Fibroblast of lung (primary cell): ENCODE measurements at regions not wholly inside any gene's neighbourhood (a gene's known extent, or its start where the extent isn't known, plus 50 kb on each side); places are given as distances from the start of the nearest gene placed in this dataset.

ENCODE experiments used
- DNase-seq, 2 donors: peaks; one replicate each; pipeline versions ENCODE4 v3.0.0 to v3.0.0-alpha.2; 2010; ENCODE audit warnings: low read depth in 2 of 2
- H2AFZ ChIP-seq: 2 replicates; pipeline ENCODE4 v1.5.1; 2012; ENCODE audit warnings: low read length, control low read depth, inconsistent platforms
- H3K27ac ChIP-seq: 2 replicates; pipeline ENCODE4 v1.5.1; 2011; ENCODE audit warnings: low read length, control low read depth; ENCODE audit not compliant: insufficient read depth
- H3K27me3 ChIP-seq: 2 replicates; pipeline ENCODE4 v1.5.1; 2011; ENCODE audit warnings: mild to moderate bottlenecking, low read length; ENCODE audit not compliant: control insufficient read depth, insufficient read depth
- H3K36me3 ChIP-seq: 2 replicates; pipeline ENCODE4 v1.5.1; 2011; ENCODE audit warnings: low read length; ENCODE audit not compliant: control insufficient read depth, insufficient read depth
- H3K4me1 ChIP-seq: 2 replicates; pipeline ENCODE4 v1.5.1; 2011; ENCODE audit warnings: low read length; ENCODE audit not compliant: control insufficient read depth, insufficient read depth; ENCODE audit errors: extremely low read depth
- H3K4me2 ChIP-seq: 2 replicates; pipeline ENCODE4 v1.5.1; 2011; ENCODE audit warnings: low read length, control low read depth; ENCODE audit not compliant: insufficient read depth; ENCODE audit errors: extremely low read depth
- H3K4me3 ChIP-seq, 4 experiments: fragments of 200-600 bp in 1 of 4; sonication (generic) in 1 of 4; replicated peaks in 1 of 4; 2 replicates each; pipeline ENCODE4 v1.5.1; 2011 to 2016; ENCODE audit warnings: low read length in 4 of 4, low read depth in 3 of 4, mild to moderate bottlenecking in 3 of 4, control low read depth in 2 of 4, inconsistent platforms in 1 of 4, mixed read lengths in 1 of 4; ENCODE audit not compliant: insufficient read depth in 1 of 4; ENCODE audit errors: control extremely low read depth in 1 of 4
- H3K79me2 ChIP-seq: 2 replicates; pipeline ENCODE4 v1.5.1; 2012; ENCODE audit warnings: mild to moderate bottlenecking, low read length, inconsistent platforms; ENCODE audit not compliant: control insufficient read depth, insufficient read depth
- H3K9ac ChIP-seq: 2 replicates; pipeline ENCODE4 v1.5.1; 2011; ENCODE audit warnings: mild to moderate bottlenecking, low read length, control low read depth; ENCODE audit not compliant: insufficient read depth
- H3K9me3 ChIP-seq: 2 replicates; pipeline ENCODE4 v1.5.1; 2012; ENCODE audit warnings: low read depth, low read length; ENCODE audit not compliant: control insufficient read depth, insufficient read depth
- H4K20me1 ChIP-seq: 2 replicates; pipeline ENCODE4 v1.5.1; 2011; ENCODE audit warnings: low read length; ENCODE audit not compliant: control insufficient read depth, insufficient read depth; ENCODE audit errors: extremely low read depth
- EZH2 ChIP-seq: IDR thresholded peaks from 2 replicates; pipeline ENCODE4 v1.5.1; 2012; ENCODE audit warnings: low read length, control low read depth, mild to moderate bottlenecking; ENCODE audit errors: missing control alignments
- TF ChIP-seq, protein P1 (sequence below), 2 donors: IDR thresholded peaks in 1 of 2; conservative IDR thresholded peaks in 1 of 2; 1 replicate in 1 of 2; 2 replicates in 1 of 2; pipeline ENCODE4 v1.5.1; 2011 to 2012; ENCODE audit warnings: low read length in 2 of 2, control low read depth in 1 of 2, inconsistent platforms in 1 of 2, low read depth in 1 of 2, mild to moderate bottlenecking in 1 of 2

DNA sequence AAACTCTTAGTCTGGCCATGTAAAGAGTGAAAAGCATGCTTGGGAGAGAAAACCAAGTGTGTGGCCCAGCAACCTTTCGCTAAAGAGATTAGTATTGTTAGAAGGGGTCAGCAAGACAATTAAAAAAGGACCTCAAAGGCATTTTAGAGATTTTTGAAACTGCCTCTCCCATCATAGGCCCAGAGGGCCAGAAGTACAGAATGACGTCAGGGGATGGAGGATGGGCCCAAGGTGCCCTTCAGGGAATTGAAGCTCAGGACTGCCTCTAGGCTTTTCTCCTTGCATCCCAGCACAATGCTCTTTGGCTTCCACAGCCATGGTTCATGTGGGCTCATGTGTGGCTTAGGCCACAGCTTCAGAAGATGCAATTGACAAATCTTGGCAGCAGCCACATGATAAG lies 287.0 kb upstream of the COX7C start:
- DNase-seq, result no peak
- Histone ChIP-seq H2AFZ (no peak overlapping the region), H3K27ac (no peak overlapping the region), H3K79me2 (no peaks in the 10 kb centered on the region), H3K36me3 (no peaks in the 10 kb centered on the region), H3K4me1 (no peaks in the 10 kb centered on the region), H3K9ac (no peak overlapping the region), H4K20me1 (no peaks in the 10 kb centered on the region), H3K4me2 (no peak overlapping the region), H3K9me3 (no peaks in the 10 kb centered on the region), H3K27me3 (no peaks in the 10 kb centered on the region), H3K4me3 (no peak overlapping the region)
- TF ChIP-seq EZH2, result no peak
- TF ChIP-seq, protein P1, sequence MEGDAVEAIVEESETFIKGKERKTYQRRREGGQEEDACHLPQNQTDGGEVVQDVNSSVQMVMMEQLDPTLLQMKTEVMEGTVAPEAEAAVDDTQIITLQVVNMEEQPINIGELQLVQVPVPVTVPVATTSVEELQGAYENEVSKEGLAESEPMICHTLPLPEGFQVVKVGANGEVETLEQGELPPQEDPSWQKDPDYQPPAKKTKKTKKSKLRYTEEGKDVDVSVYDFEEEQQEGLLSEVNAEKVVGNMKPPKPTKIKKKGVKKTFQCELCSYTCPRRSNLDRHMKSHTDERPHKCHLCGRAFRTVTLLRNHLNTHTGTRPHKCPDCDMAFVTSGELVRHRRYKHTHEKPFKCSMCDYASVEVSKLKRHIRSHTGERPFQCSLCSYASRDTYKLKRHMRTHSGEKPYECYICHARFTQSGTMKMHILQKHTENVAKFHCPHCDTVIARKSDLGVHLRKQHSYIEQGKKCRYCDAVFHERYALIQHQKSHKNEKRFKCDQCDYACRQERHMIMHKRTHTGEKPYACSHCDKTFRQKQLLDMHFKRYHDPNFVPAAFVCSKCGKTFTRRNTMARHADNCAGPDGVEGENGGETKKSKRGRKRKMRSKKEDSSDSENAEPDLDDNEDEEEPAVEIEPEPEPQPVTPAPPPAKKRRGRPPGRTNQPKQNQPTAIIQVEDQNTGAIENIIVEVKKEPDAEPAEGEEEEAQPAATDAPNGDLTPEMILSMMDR (conservative IDR thresholded peaks at IDR 0.05 in 1 of 2, IDR thresholded peaks at IDR 0.05 in 1 of 2; ENCODE audit: low read depth in 1 of 2, low read length in 2 of 2), result no peak

DNA sequence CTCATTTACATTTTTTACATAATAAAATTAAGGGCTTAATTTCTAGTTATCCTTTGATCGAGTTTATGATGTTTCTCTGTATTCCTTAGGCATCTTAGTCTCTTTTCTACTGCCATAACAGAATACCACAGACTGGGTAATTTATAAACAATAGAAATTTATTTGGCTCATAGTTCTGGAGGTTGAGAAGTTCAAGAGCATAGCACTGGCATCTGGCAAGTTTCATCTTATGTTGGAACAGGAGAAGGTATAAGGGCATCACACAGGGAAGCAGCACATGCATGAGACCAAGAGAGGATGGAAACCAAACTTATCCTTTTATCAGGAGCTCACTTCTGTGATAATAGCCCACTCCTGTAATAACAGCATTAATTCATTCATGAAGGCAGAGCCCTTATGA lies 284.9 kb upstream of the COX7C start:
- H2AFZ ChIP-seq, result no peak overlapping the region
- H3K9ac ChIP-seq, result no peak overlapping the region
- no peaks in the 10 kb centered on the region for H3K79me2 ChIP-seq
- no peaks in the 10 kb centered on the region for H3K36me3 ChIP-seq
- TF ChIP-seq EZH2, result no peak
- TF ChIP-seq, protein P1 (conservative IDR thresholded peaks at IDR 0.05 in 1 of 2, IDR thresholded peaks at IDR 0.05 in 1 of 2; ENCODE audit: low read depth in 1 of 2, low read length in 2 of 2), result no peak
- DNase-seq, result no peak
- H3K4me1 ChIP-seq, result no peaks in the 10 kb centered on the region
- H3K27ac ChIP-seq, result no peak overlapping the region
- no peaks in the 10 kb centered on the region for H3K27me3 ChIP-seq
- H3K4me2 ChIP-seq, result no peak overlapping the region
- no peaks in the 10 kb centered on the region for H3K9me3 ChIP-seq
- no peak overlapping the region for H3K4me3 ChIP-seq
- H4K20me1 ChIP-seq, result no peaks in the 10 kb centered on the region

DNA sequence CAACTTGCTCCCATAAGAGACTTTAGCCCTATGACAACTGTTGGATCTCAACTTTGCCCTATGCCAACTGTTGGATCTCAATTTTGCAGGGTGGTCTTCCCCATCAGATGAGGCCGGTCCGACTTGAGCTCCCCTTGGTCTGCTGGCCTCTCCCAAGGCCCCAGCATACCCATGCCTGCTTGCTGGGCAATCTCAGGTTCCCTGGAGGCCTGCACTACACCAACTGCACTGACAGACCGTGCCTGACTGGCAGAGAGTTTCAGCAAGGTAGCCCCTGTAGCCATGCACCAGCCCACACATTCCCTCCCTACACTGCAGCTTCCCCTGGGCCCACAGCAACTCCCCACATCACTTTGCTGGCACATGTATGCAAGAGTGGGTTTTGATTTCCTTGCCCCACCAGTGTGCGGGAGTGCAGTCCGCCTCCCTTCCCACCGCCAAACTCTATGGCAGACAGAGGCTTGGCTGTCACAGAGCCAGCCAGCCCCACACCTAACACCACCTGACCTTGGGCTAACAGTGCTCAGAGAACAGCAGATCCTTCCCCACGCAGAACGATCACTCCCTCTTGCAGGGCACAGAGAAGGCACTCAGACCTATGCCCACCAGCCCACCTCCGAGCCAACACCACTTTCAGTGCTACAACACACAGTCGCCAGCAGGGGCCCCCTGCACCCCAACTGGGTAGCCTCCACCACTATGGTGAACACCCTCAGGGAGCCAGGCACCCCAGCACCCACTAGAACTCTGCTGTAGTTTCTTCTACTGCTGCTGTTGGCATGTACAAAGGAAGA lies 279.9 kb upstream of the COX7C start:
- Histone ChIP-seq H3K4me1 (no peaks in the 10 kb centered on the region), H3K9ac (no peak overlapping the region), H3K79me2 (no peaks in the 10 kb centered on the region), H3K9me3 (no peaks in the 10 kb centered on the region), H3K4me3 (no peak overlapping the region), H3K27me3 (no peaks in the 10 kb centered on the region), H3K4me2 (no peak overlapping the region), H4K20me1 (no peaks in the 10 kb centered on the region), H3K36me3 (no peaks in the 10 kb centered on the region), H3K27ac (no peak overlapping the region), H2AFZ (no peak overlapping the region)
- TF ChIP-seq, protein P1 (conservative IDR thresholded peaks at IDR 0.05 in 1 of 2, IDR thresholded peaks at IDR 0.05 in 1 of 2; ENCODE audit: low read depth in 1 of 2, low read length in 2 of 2), result no peak
- no peak for TF ChIP-seq EZH2
- DNase-seq, result no peak
